ENCODE measurements at regions not wholly inside any gene's neighbourhood (a gene's known extent, or its start where the extent isn't known, plus 50 kb on each side); places are given as distances from the start of the nearest gene placed in this dataset.
"Not testable (repeated sequence)": the region's sequence is repeated elsewhere in the genome, so short reads cannot be mapped to it uniquely, and the experiment has no call there.

DNA sequence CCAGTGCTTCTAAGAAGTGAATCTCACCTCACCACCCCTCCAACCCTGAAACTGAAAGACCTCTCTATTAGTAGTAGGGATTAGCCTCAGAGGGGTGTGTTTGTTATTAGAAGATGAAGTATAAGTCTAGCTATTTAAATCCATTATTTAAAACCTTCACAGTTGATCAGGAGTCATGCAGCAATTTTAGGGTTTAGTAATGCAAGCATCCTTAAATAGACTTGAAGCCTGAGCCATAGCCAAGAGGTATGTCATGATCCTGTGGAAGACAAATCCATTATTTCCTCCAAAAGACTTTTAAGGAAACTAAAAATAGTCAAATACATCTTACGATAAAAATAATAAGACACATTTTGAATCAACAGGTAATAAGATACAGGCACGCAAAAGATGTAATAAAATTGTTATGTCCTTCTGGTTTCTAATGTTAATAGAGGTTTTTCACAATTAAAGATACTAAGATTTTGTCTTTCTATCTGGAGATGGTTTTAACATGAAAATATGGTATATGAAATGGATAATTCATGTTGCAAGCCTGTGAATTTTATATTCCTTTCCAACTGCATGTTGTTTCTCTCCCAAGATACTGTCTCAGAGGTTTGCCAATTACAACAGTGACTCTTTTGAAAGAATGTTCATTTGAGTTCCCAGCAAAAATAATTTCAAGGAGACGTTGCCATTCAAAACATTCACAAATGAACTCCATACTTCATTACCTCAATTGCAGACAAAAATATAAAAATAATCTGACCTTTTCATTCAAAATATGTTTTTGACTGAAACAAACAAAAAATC, 68.0 kb downstream of the LUZP4 start:
- intact Hi-C loops (cut with DNase I; ENCODE audit: low total_unique reads): no loop called here
- TF ChIP-seq, protein P1, sequence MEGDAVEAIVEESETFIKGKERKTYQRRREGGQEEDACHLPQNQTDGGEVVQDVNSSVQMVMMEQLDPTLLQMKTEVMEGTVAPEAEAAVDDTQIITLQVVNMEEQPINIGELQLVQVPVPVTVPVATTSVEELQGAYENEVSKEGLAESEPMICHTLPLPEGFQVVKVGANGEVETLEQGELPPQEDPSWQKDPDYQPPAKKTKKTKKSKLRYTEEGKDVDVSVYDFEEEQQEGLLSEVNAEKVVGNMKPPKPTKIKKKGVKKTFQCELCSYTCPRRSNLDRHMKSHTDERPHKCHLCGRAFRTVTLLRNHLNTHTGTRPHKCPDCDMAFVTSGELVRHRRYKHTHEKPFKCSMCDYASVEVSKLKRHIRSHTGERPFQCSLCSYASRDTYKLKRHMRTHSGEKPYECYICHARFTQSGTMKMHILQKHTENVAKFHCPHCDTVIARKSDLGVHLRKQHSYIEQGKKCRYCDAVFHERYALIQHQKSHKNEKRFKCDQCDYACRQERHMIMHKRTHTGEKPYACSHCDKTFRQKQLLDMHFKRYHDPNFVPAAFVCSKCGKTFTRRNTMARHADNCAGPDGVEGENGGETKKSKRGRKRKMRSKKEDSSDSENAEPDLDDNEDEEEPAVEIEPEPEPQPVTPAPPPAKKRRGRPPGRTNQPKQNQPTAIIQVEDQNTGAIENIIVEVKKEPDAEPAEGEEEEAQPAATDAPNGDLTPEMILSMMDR (IDR thresholded peaks at IDR 0.05 in 4 of 5, conservative IDR thresholded peaks at IDR 0.05 in 1 of 5): no peak
- TF ChIP-seq POLR2A (IDR thresholded peaks at IDR 0.05): no peak
- H3K27me3 ChIP-seq: peaks cover 0 to 5% (median 0%) of the 10 kb centered on the region in 3 donors
- H3K4me3 ChIP-seq: no peak overlapping the region
- H3K9me3 ChIP-seq: no peaks in the 10 kb centered on the region
- H3K27ac ChIP-seq: no peak overlapping the region
- in situ Hi-C loops (cut with MboI; ENCODE audit: low sequenced_read_pairs in 4 of 4): no loop called here
- no peak for DNase-seq
- ATAC-seq: no peak
- no peaks in the 10 kb centered on the region for H3K36me3 ChIP-seq
- no peaks in the 10 kb centered on the region for H3K4me1 ChIP-seq

DNA sequence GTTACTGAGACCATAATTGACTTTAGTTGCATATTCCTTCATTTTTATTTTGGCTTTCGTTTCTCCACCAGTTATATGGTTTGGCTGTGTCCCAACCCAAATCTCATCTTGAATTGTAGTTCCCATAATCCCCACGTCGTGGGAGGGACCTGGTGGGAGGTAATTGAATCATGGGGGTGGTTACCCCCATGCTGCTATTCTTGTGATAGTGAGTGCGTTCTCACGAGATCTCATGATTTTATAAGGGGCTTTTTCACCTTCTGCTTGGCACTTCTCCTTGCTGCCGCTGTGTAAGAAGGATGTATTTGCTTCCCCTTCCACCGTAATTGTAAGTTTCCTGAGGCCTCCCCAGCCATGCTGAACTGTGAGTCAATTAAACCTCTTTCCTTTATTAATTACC, 70.0 kb downstream of the LUZP4 start:
- intact Hi-C loops (cut with DNase I; ENCODE audit: low total_unique reads); H3K36me3 ChIP-seq; H3K27ac ChIP-seq; H3K9me3 ChIP-seq; ATAC-seq; H3K4me3 ChIP-seq; H3K27me3 ChIP-seq; DNase-seq; H3K4me1 ChIP-seq; in situ Hi-C loops (cut with MboI; ENCODE audit: low sequenced_read_pairs in 4 of 4): not testable (repeated sequence)

DNA sequence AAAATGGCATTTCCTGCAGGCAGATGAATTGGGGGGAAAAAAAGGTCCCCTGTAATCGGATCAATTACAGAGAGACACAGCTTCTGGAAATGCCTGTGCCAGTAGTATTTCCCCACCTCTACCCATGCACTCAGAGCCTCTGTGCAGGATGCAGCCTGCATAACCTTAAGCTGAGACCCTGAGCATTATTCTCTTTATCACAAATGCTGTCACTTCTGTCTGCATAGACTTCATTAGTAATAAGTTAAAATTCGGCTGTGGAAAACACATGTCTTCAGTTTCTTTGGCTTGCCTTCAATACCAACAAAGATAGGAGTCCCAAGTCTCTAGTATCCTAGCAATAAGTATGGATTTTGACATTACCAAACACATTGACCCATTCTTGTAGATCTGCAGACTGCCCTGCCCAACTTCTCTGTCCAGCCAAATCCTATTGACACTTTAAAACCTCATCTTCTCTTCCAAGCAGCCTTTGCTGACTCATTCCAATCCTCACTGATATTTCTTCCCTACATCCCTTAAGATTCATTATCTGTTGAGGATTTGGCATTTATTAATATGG, 70.8 kb downstream of the LUZP4 start:
- in situ Hi-C loops (cut with MboI; ENCODE audit: low sequenced_read_pairs in 4 of 4): no loop called here
- H3K4me3 ChIP-seq: no peak overlapping the region
- no peaks in the 10 kb centered on the region for H3K9me3 ChIP-seq
- ATAC-seq: no peak
- H3K27me3 ChIP-seq: peaks cover 0 to 5% (median 0%) of the 10 kb centered on the region in 3 donors
- intact Hi-C loops (cut with DNase I; ENCODE audit: low total_unique reads): no loop called here
- no peak for DNase-seq
- no peaks in the 10 kb centered on the region for H3K36me3 ChIP-seq
- TF ChIP-seq, protein P1 (IDR thresholded peaks at IDR 0.05 in 4 of 5, conservative IDR thresholded peaks at IDR 0.05 in 1 of 5): no peak
- TF ChIP-seq POLR2A (IDR thresholded peaks at IDR 0.05): no peak
- no peaks in the 10 kb centered on the region for H3K4me1 ChIP-seq
- no peak overlapping the region for H3K27ac ChIP-seq

DNA sequence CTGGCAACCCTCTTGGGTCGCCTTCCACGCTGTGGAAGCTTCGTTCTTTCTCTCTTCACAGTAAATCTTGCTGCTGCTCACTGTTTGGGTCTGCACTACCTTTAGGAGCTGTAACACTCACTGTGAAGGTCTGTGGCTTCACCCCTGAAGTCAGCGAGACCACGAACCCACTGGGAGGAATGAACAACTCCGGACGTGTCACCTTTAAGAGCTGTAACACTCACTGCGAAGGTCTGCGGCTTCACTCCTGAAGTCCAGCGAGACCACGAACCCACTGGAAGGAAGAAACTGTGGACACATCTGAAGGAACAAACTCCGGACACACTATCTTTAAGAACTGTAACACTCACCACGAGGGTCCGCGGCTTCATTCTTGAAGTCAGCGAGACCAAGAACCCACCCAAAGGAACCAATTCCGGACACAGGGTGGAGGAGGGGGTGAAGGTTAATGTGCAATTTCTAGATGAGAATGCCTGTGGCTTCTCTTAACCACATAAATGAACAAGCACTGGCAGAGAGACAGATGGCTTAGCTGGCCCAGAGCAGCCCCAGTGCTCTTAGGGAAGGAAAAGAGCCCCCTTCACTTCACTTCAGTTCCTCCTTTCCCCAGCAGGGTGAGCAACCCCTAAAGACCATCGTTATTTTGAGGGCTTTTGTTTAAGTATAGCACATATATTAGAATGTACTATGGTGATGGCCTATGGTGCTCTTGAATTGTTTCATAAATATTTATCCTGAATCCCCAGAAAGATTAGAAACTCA, 73.0 kb downstream of the LUZP4 start:
- peaks cover 0 to 5% (median 0%) of the 10 kb centered on the region in 3 donors for H3K27me3 ChIP-seq
- H3K4me1 ChIP-seq: no peaks in the 10 kb centered on the region
- no peaks in the 10 kb centered on the region for H3K9me3 ChIP-seq
- intact Hi-C loops (cut with DNase I; ENCODE audit: low total_unique reads) (no loop called here), in situ Hi-C loops (cut with MboI; ENCODE audit: low sequenced_read_pairs in 4 of 4) (no loop called here)
- TF ChIP-seq, protein P1 (IDR thresholded peaks at IDR 0.05 in 4 of 5, conservative IDR thresholded peaks at IDR 0.05 in 1 of 5): no peak
- TF ChIP-seq POLR2A (IDR thresholded peaks at IDR 0.05): no peak
- H3K36me3 ChIP-seq: no peaks in the 10 kb centered on the region
- no peak overlapping the region for H3K27ac ChIP-seq
- ATAC-seq (no peak), DNase-seq (no peak)
- H3K4me3 ChIP-seq: no peak overlapping the region

DNA sequence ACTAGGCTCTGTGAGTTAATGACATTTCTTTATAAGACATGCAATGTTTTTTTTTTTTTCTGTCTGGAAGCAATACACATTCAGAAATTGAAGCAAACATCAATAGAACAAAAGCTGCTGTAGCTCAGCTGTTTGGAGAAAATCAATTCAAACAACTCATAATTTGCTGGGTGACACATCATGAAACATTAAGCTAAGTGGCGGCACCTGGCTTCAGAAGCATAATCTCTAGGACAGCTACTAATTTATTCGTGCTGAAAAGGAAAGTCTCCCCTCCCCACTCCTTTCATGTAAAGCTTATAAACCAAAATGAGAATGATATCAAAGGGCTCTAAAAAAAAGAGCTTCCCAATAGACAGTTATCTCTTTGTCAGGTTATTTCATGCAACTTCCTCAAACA, 73.9 kb downstream of the LUZP4 start:
- peaks cover 0 to 5% (median 0%) of the 10 kb centered on the region in 3 donors for H3K27me3 ChIP-seq
- intact Hi-C loops (cut with DNase I; ENCODE audit: low total_unique reads): no loop called here
- no peak for ATAC-seq

More for the DNA sequence above, 73.9 kb downstream of the LUZP4 start:
- Histone ChIP-seq H3K36me3 (no peaks in the 10 kb centered on the region), H3K9me3 (no peaks in the 10 kb centered on the region), H3K4me3 (no peak overlapping the region), H3K27ac (no peak overlapping the region), H3K4me1 (no peaks in the 10 kb centered on the region)
- DNase-seq: no peak
- in situ Hi-C loops (cut with MboI; ENCODE audit: low sequenced_read_pairs in 4 of 4): no loop called here
- TF ChIP-seq POLR2A (IDR thresholded peaks at IDR 0.05): no peak
- TF ChIP-seq, protein P1 (IDR thresholded peaks at IDR 0.05 in 4 of 5, conservative IDR thresholded peaks at IDR 0.05 in 1 of 5): no peak
